Body of pancreas (tissue), 4 donors: ENCODE measurements at regions not wholly inside any gene's neighbourhood (a gene's known extent, or its start where the extent isn't known, plus 50 kb on each side); places are given as distances from the start of the nearest gene placed in this dataset.

Source experiments
- ATAC-seq: fragments of 150-250 bp; one replicate; pipeline ENCODE4 v1.9.1; 2016
- DNase-seq, 4 donors: peaks; one replicate each; pipeline ENCODE4 v3.0.0-alpha.2; 2019
- H3K27ac ChIP-seq, 4 donors: fragments of 200-600 bp; sonication (generic); 1 replicate in 3 of 4; 2 replicates in 1 of 4; pipeline versions ENCODE4 v1.5.1 to v1.6.1; 2016 to 2019; ENCODE audit warnings: mild to moderate bottlenecking in 1 of 4, mixed read lengths in 1 of 4, moderate library complexity in 1 of 4
- H3K27me3 ChIP-seq, 2 donors: fragments of 200-600 bp; sonication (generic); one replicate each; pipeline ENCODE4 v1.6.0; 2016; ENCODE audit warnings: mild to moderate bottlenecking in 1 of 2
- H3K36me3 ChIP-seq, 2 donors: fragments of 200-600 bp; sonication (generic); replicated peaks in 1 of 2; 2 replicates each; pipeline ENCODE4 v1.5.1; 2016; ENCODE audit warnings: low read depth in 2 of 2; ENCODE audit not compliant: insufficient read depth in 1 of 2
- H3K4me1 ChIP-seq: fragments of 200-600 bp; sonication (generic); one replicate; pipeline ENCODE4 v1.6.0; 2016
- H3K4me3 ChIP-seq, 2 donors: fragments of 200-600 bp; sonication (generic); 1 replicate in 1 of 2; 2 replicates in 1 of 2; pipeline ENCODE4 v1.5.1; 2016 to 2019
- H3K9me3 ChIP-seq, 3 donors: fragments of 200-600 bp; sonication (generic); 1 replicate in 2 of 3; 2 replicates in 1 of 3; pipeline ENCODE4 v1.5.1; 2016
- POLR2A ChIP-seq, 3 donors: fragments of 450-650 bp; IDR thresholded peaks; one replicate each; pipeline ENCODE4 v1.6.1; 2016; ENCODE audit warnings: antibody characterized with exemption in 3 of 3, mild to moderate bottlenecking in 2 of 3
- WGBS, 2 donors: methylation state at CpG; one replicate each; pipeline ENCODE4 v1.1.5; 2017; 5-methylcytosine and 5-hydroxymethylcytosine counted together
- intact Hi-C: fragments of 100-400 bp; cut with DNase I; formaldehyde crosslinking; loops from one replicate; pipeline ENCODE4 v1.15.1; 2023
- TF ChIP-seq, protein P1 (sequence below), 7 experiments: fragments of 450-650 bp in 4 of 7; fragments of 200-600 bp in 3 of 7; sonication (generic) in 3 of 7; IDR thresholded peaks; one replicate each; pipeline ENCODE4 v1.5.1; 2016 to 2019; ENCODE audit warnings: antibody characterized with exemption in 7 of 7

- Histone ChIP-seq H3K4me1 (no peaks in the 10 kb centered on the region), H3K9me3 (no peaks in the 10 kb centered on the region), H3K27me3 (no peaks in the 10 kb centered on the region), H3K27ac (no peak overlapping the region), H3K36me3 (no peaks in the 10 kb centered on the region), H3K4me3 (no peak overlapping the region)
- TF ChIP-seq, protein P1, sequence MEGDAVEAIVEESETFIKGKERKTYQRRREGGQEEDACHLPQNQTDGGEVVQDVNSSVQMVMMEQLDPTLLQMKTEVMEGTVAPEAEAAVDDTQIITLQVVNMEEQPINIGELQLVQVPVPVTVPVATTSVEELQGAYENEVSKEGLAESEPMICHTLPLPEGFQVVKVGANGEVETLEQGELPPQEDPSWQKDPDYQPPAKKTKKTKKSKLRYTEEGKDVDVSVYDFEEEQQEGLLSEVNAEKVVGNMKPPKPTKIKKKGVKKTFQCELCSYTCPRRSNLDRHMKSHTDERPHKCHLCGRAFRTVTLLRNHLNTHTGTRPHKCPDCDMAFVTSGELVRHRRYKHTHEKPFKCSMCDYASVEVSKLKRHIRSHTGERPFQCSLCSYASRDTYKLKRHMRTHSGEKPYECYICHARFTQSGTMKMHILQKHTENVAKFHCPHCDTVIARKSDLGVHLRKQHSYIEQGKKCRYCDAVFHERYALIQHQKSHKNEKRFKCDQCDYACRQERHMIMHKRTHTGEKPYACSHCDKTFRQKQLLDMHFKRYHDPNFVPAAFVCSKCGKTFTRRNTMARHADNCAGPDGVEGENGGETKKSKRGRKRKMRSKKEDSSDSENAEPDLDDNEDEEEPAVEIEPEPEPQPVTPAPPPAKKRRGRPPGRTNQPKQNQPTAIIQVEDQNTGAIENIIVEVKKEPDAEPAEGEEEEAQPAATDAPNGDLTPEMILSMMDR (IDR thresholded peaks at IDR 0.05), result no peak
- no peak for TF ChIP-seq POLR2A (IDR thresholded peaks at IDR 0.05)
- DNase-seq (no peak), ATAC-seq (no peak)
- intact Hi-C loops, result no loop called here
These were observed 1250.9 kb downstream of the ROBO1 start for GRCh38 chr3:78516937-78517336.

DNA sequence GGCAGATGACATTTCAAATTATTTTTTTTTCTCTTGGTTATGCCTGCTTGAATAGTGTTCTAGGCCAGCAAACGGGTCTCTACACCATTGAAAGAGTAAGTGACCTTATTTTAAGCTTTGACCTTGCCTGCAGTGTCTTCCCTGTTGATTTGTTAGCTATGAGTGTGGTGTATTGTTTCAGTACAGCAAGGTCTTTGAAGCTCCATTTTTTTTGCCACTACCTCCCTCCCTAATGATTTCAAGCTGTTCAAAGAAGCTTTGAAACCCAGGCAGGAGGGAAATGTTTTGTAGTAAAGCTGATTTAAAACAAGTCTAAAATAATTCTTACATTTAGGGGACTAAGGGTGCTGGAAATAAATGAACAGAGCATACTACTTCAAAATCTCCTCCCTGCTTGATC is 1249.8 kb downstream of the ROBO1 start:
- WGBS, 2 donors, result 4 to 24% methylated on average over 1 of the region's 1 CpG

GRCh38 chr3:78519281-78519680 is 1248.5 kb downstream of the ROBO1 start:
- 37 to 42% methylated on average over 2 of the region's 2 CpGs for WGBS, 2 donors
- no peak for ATAC-seq
- H3K27ac ChIP-seq, result no peak overlapping the region
- TF ChIP-seq, protein P1 (IDR thresholded peaks at IDR 0.05), result no peak
- no peak for TF ChIP-seq POLR2A (IDR thresholded peaks at IDR 0.05)
- H3K27me3 ChIP-seq, result no peaks in the 10 kb centered on the region
- no peaks in the 10 kb centered on the region for H3K4me1 ChIP-seq
- no peak for DNase-seq
- H3K36me3 ChIP-seq, result no peaks in the 10 kb centered on the region
- H3K9me3 ChIP-seq, result no peaks in the 10 kb centered on the region
- no peak overlapping the region for H3K4me3 ChIP-seq
- intact Hi-C loops, result no loop called here

More for the DNA sequence above, 1249.8 kb downstream of the ROBO1 start:
- intact Hi-C loops, result no loop called here
- no peaks in the 10 kb centered on the region for H3K4me1 ChIP-seq
- TF ChIP-seq, protein P1 (IDR thresholded peaks at IDR 0.05), result no peak
- no peak for TF ChIP-seq POLR2A (IDR thresholded peaks at IDR 0.05)
- ATAC-seq (no peak), DNase-seq (no peak)
- H3K27ac ChIP-seq, result no peak overlapping the region
- no peaks in the 10 kb centered on the region for H3K9me3 ChIP-seq
- H3K36me3 ChIP-seq, result no peaks in the 10 kb centered on the region
- no peaks in the 10 kb centered on the region for H3K27me3 ChIP-seq
- no peak overlapping the region for H3K4me3 ChIP-seq

GRCh38 chr3:78529601-78530000 is 1238.2 kb downstream of the ROBO1 start:
- no peaks in the 10 kb centered on the region for H3K4me1 ChIP-seq
- no peak overlapping the region for H3K4me3 ChIP-seq
- no peak for DNase-seq
- H3K27me3 ChIP-seq, result no peaks in the 10 kb centered on the region
- WGBS, 2 donors, result 42 to 43% methylated on average over 3 of the region's 3 CpGs
- intact Hi-C loops, result no loop called here
- H3K36me3 ChIP-seq, result no peaks in the 10 kb centered on the region
- no peak for TF ChIP-seq POLR2A (IDR thresholded peaks at IDR 0.05)
- TF ChIP-seq, protein P1 (IDR thresholded peaks at IDR 0.05), result no peak
- no peak overlapping the region for H3K27ac ChIP-seq
- no peaks in the 10 kb centered on the region for H3K9me3 ChIP-seq
- no peak for ATAC-seq

DNA sequence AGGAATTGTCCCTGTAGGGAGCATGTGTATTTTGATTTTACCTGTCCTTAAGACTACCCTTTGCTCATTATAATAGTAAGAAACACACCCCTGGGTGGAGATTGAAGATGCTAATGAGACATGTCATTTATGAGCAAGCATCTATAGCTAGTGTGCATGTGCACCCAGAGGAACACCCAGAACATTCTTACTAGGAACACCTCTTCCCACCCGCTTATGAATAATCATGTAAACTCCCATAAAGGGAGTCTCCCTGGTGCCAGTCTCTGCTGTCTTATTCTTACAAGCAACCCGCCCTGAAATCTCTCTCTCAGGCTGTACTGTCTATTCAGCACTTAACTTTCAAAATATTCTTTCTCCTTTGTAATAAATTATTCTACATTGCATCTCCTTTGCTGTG is 1227.3 kb downstream of the ROBO1 start:
- DNase-seq (no peak), ATAC-seq (no peak)
- Histone ChIP-seq H3K27me3 (no peaks in the 10 kb centered on the region), H3K9me3 (no peaks in the 10 kb centered on the region), H3K4me3 (no peak overlapping the region), H3K4me1 (no peaks in the 10 kb centered on the region), H3K27ac (no peak overlapping the region), H3K36me3 (no peaks in the 10 kb centered on the region)
- intact Hi-C loops, result no loop called here
- 66 to 74% methylated on average over 2 of the region's 2 CpGs for WGBS, 2 donors
- TF ChIP-seq POLR2A (IDR thresholded peaks at IDR 0.05), result no peak
- TF ChIP-seq, protein P1 (IDR thresholded peaks at IDR 0.05), result no peak
